DOHH2 (cell line): ENCODE measurements at regions not wholly inside any gene's neighbourhood (a gene's known extent, or its start where the extent isn't known, plus 50 kb on each side); places are given as distances from the start of the nearest gene placed in this dataset.

Source experiments
- H3F3A ChIP-seq: fragments of 200-600 bp; sonication (generic), shearing (Covaris generic); 2 replicates; pipeline ENCODE4 v1.6.0; 2016; ENCODE audit warnings: antibody characterized with exemption, mild to moderate bottlenecking; ENCODE audit not compliant: control insufficient read depth, insufficient read depth
- H3K27ac ChIP-seq: fragments of 200-600 bp; sonication (generic); 2 replicates; pipeline ENCODE4 v1.5.1; 2014; ENCODE audit warnings: low read depth, mild to moderate bottlenecking, low read length, moderate library complexity
- H3K27me3 ChIP-seq: fragments of 200-600 bp; sonication (generic); 2 replicates; pipeline ENCODE4 v1.6.1; 2014; ENCODE audit warnings: mild to moderate bottlenecking, low read length, mixed read lengths; ENCODE audit not compliant: control insufficient read depth
- H3K36me3 ChIP-seq: fragments of 200-600 bp; sonication (generic); 2 replicates; pipeline ENCODE4 v1.6.1; 2014; ENCODE audit warnings: mild to moderate bottlenecking, low read length, moderate library complexity, mixed read lengths; ENCODE audit not compliant: control insufficient read depth
- H3K4me1 ChIP-seq: fragments of 200-600 bp; sonication (generic); 2 replicates; pipeline ENCODE4 v1.6.1; 2014; ENCODE audit warnings: mild to moderate bottlenecking, low read length, mixed read lengths; ENCODE audit not compliant: control insufficient read depth
- H3K4me2 ChIP-seq: fragments of 200-600 bp; sonication (generic); 2 replicates; pipeline ENCODE4 v1.6.0; 2014; ENCODE audit warnings: mild to moderate bottlenecking, low read length, moderate library complexity
- H3K4me3 ChIP-seq: fragments of 200-600 bp; sonication (generic); 2 replicates; pipeline ENCODE4 v1.5.1; 2014; ENCODE audit warnings: mild to moderate bottlenecking, low read length, mixed read lengths
- H3K79me2 ChIP-seq: fragments of 200-600 bp; sonication (generic); 2 replicates; pipeline ENCODE4 v1.6.1; 2014; ENCODE audit warnings: mild to moderate bottlenecking, low read length, mixed read lengths; ENCODE audit not compliant: control insufficient read depth
- H3K9me2 ChIP-seq: fragments of 200-600 bp; sonication (generic); replicated peaks from 2 replicates; pipeline ENCODE4 v1.6.1; 2014; ENCODE audit warnings: mild to moderate bottlenecking, low read length, mixed read lengths; ENCODE audit not compliant: control insufficient read depth
- H3K9me3 ChIP-seq: fragments of 200-600 bp; sonication (generic); 2 replicates; pipeline ENCODE4 v1.6.1; 2014; ENCODE audit warnings: antibody characterized with exemption, low read length, mixed read lengths; ENCODE audit not compliant: control insufficient read depth, insufficient read depth
- H4K20me1 ChIP-seq: fragments of 200-600 bp; sonication (generic); 2 replicates; pipeline ENCODE4 v1.6.0; 2014; ENCODE audit warnings: low read depth, mild to moderate bottlenecking, antibody characterized with exemption, low read length, moderate library complexity; ENCODE audit not compliant: control insufficient read depth, insufficient read depth
- CTCF ChIP-seq: fragments of 200-600 bp; sonication (generic); IDR thresholded peaks from one replicate; pipeline ENCODE4 v1.5.1; 2014; ENCODE audit warnings: antibody characterized with exemption, mild to moderate bottlenecking, low read depth, low read length; ENCODE audit not compliant: poor library complexity, severe bottlenecking
- EZH2phosphoT487 ChIP-seq: fragments of 200-600 bp; sonication (generic); IDR thresholded peaks from 2 replicates; pipeline ENCODE4 v1.6.1; 2017; ENCODE audit warnings: borderline replicate concordance, mild to moderate bottlenecking, antibody characterized with exemption, low read length, moderate library complexity, mixed read lengths

GRCh38 chr3:111286746-111287145 lies 215.1 kb downstream of the NECTIN3 start:
- Histone ChIP-seq H4K20me1 (no peaks in the 10 kb centered on the region), H3K27ac (no peak overlapping the region), H3F3A (no peaks in the 10 kb centered on the region), H3K4me3 (no peak overlapping the region), H3K79me2 (no peaks in the 10 kb centered on the region), H3K4me1 (no peaks in the 10 kb centered on the region), H3K9me3 (no peaks in the 10 kb centered on the region), H3K4me2 (no peak overlapping the region), H3K36me3 (no peaks in the 10 kb centered on the region), H3K9me2 (no peaks in the 10 kb centered on the region), H3K27me3 (no peaks in the 10 kb centered on the region)
- TF ChIP-seq EZH2phosphoT487 (no peak), CTCF (no peak)

GRCh38 chr3:111292117-111292516 lies 220.5 kb downstream of the NECTIN3 start:
- H3K27me3 ChIP-seq, result no peaks in the 10 kb centered on the region
- H3K4me1 ChIP-seq, result no peaks in the 10 kb centered on the region
- no peak overlapping the region for H3K27ac ChIP-seq
- H3K36me3 ChIP-seq, result no peaks in the 10 kb centered on the region
- H3F3A ChIP-seq, result no peaks in the 10 kb centered on the region
- no peaks in the 10 kb centered on the region for H4K20me1 ChIP-seq
- H3K9me2 ChIP-seq, result no peaks in the 10 kb centered on the region; the same call in 1 of the 2 replicates
- H3K9me3 ChIP-seq, result no peaks in the 10 kb centered on the region
- TF ChIP-seq CTCF (no peak), EZH2phosphoT487 (no peak)
- H3K79me2 ChIP-seq, result no peaks in the 10 kb centered on the region
- no peak overlapping the region for H3K4me3 ChIP-seq
- no peak overlapping the region for H3K4me2 ChIP-seq

GRCh38 chr3:111299192-111299615 lies 227.6 kb downstream of the NECTIN3 start:
- H3K27ac ChIP-seq, result no peak overlapping the region
- no peaks in the 10 kb centered on the region for H3K79me2 ChIP-seq
- H3F3A ChIP-seq, result no peaks in the 10 kb centered on the region
- H3K4me1 ChIP-seq, result no peaks in the 10 kb centered on the region
- no peak overlapping the region for H3K4me2 ChIP-seq
- H3K4me3 ChIP-seq, result no peak overlapping the region
- H3K36me3 ChIP-seq, result no peaks in the 10 kb centered on the region
- no peak for TF ChIP-seq CTCF
- TF ChIP-seq EZH2phosphoT487, result no peak
- no peaks in the 10 kb centered on the region for H3K9me3 ChIP-seq
- no peaks in the 10 kb centered on the region for H3K27me3 ChIP-seq
- no peaks in the 10 kb centered on the region for H4K20me1 ChIP-seq
- H3K9me2 ChIP-seq, result no peaks in the 10 kb centered on the region; the same call in 1 of the 2 replicates
